Daoy (cell line): ENCODE measurements at regions not wholly inside any gene's neighbourhood (a gene's known extent, or its start where the extent isn't known, plus 50 kb on each side); places are given as distances from the start of the nearest gene placed in this dataset.
"Not testable (repeated sequence)": the region's sequence is repeated elsewhere in the genome, so short reads cannot be mapped to it uniquely, and the experiment has no call there.

ENCODE experiments used
- DNase-seq: peaks from one replicate; pipeline ENCODE4 v3.0.0-alpha.2; 2015; ENCODE audit warnings: low read depth

DNA sequence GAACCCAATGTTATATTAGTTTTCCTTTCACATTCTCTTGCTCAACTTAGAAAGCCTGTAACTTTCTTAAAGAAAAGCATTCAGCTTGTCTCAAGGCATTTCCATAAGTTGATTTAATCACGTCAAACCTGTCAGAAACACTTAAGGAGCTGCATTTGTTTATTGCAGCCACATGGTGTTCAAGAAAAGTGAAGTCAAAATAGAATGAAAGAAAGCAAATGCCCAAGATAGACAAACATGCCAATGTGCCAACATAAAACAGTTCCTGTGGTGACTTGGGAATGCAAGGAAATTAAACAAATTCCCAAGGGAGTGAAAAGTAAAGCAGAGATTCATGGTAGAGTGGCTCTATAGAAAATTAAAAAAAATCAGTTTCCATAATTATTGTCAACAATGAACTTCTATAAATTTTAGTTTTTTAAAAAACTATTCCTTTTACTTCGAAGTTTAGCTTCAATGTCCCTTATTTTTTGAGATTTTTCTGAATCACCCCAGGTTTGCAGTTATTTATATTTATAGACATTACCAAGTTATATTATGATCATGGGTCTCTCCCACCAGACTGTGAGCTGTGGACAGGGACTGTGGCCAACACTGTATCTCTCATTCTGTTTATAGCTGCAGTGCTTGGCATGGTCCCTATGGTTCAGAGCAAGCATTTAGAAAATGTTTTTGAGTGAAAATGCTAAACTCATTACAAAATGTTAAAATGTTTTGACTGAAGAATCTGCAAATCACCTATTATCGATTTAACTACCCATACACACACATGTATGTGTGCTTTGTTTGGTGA, 887.4 kb downstream of the REEP3 start:
- no peak for DNase-seq

DNA sequence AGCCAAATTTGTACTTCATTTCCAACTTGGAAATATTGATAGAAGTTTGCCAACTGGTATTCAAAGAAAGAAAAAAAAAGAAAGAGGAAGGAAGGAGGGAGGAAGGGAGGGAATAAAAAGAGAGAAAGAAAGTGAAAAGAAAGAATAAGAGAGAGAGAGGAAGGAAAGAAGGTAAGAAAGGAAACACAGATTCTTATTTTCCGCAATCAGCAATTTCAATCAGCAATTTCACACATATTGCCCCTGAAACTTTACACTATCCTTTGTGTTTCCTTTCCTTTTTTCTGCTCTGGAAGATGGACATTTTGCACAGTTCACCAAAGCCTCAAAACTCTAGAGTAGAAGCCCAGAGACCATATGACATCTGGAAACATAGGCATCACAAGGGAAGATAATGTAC, 888.1 kb downstream of the REEP3 start:
- no peak for DNase-seq

DNA sequence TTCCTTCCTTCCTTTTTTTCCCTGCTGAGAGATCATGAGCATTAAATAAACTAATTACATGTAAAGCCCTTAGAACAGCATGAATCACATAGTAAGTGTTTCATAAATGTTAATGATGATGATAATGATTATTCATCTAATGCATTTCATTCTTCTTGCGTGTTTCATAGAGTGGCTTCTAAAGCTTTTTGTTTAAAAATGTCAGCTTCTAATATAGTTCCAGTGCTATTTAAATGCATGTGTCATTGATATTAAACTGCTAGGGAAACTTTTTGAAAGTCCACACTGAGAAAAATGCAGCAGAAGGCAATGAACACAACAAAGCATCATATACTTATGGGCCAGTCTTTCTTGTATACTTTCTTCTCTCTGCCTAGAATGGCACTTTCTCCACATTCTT, 894.8 kb downstream of the REEP3 start:
- DNase-seq, result no peak

DNA sequence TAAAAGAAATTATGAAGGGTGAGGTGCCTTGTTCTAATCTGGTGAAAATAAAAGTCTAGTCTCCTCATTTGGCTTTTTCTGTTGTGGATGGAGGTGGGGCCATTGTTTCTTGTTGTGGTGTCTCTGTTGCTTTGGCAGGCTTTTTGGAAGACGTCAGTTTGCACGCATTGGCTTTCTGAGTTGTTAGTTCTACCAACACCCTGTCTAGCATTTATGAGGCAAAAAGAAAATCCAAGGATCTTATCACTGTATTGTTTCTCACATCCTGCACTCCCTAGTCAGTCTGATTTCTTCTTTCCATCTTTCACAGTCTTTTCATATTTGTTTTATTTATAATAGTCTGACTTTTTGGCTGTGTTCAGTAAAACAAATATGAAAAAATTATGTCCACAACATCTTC, 898.3 kb downstream of the REEP3 start:
- DNase-seq, result no peak

DNA sequence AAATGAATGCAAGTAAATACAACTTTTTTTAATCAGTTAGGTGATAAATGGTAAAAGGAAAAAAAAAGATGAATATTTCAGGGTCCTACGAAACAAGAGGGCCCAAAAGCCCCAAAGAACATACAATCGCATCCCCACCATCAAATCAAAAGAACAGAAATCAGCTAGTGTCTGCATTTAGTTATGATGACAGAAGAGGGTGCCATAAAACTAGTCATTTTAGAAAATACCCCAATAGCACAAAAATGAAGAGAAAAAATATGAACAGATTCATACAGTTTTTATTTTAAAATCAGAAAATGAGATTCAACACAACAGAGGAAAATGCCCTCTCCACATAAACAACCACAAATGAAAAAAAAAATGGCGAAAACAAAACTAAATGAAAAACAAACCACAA, 905.5 kb downstream of the REEP3 start:
- DNase-seq, result no peak

DNA sequence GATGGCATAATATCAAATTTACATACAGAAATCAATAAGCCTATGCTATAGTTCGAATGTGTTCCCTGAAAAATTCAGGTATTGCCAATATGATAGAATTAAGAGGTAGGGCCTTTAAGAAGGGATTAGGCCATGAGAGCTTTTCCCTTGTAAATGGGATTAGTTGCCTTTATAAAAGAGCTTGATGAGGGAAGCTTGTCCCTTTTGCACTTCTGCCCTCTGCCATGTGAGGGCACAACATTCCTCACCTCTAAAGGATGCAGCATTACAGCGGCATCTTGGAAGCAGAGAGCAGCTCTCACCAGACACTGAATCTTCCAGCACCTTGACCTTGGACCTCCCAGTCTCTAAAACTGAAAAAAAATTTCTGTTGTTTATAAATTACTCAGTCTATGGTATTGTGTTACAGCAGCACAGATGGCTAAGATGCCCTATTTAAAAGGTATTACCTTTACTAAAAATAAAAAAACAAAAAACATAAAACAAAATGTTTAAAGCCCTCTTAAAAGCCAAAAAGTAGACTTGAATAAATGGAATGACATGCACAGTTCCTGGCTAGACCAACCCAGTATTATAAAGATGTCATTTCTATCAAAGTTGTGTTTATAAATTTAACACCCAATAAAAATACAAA, 909.6 kb downstream of the REEP3 start:
- no peak for DNase-seq

DNA sequence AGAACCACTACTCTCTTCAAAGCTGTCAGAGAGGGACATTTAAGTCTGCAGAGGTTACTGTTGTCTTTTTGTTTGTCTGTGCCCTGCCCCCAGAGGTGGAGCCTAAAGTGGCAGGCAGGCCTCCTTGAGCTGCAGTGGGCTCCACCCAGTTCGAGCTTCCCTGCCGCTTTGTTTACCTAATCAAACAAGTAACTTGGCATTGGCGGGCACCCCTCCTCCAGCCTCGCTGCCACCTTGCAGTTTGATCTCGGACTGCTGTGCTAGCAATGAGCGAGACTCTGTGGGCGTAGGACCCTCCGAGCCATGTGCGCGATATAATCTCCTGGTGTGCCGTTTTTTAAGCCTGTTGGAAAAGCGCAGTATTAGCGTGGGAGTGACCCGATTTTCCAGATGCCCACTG, 920.7 kb downstream of the REEP3 start:
- not testable (repeated sequence) for DNase-seq

DNA sequence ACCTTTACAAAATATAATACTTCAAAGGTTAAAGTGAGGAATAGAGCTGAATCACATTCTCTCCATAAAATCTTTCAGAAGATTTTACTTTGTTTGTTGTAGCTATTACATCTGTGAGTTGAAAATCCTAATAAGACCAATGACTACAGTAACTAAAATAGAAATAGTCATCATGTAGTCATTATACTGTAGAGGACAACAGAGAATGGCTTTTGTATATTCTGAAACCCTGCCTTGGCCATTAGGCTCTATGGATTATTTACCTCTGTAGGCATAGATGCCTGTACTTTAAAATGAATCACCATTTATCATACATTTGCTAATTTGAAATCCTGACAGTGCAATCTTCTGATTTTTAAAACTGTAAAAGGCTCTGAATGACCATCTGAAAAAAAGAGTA, 923.0 kb downstream of the REEP3 start:
- no peak for DNase-seq

DNA sequence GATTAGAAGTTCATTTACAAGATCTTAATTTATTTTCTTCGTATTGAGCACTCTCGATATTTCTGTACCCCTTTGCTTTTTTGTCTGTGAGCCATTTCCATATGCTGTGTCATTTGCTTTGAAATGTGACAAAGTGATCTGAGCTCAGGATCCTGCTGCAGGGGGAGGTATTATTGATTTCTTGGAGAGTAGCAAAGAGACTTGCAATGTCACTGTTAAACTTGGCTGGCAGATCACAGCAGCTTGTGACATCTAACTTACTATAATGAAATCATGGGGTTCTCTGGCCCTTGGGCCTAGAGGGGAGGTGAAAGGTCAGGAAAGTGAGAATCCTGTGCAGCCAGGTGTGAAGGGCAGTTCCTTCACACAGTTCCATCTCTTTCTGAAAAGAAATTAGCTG, 923.4 kb downstream of the REEP3 start:
- DNase-seq, result no peak

DNA sequence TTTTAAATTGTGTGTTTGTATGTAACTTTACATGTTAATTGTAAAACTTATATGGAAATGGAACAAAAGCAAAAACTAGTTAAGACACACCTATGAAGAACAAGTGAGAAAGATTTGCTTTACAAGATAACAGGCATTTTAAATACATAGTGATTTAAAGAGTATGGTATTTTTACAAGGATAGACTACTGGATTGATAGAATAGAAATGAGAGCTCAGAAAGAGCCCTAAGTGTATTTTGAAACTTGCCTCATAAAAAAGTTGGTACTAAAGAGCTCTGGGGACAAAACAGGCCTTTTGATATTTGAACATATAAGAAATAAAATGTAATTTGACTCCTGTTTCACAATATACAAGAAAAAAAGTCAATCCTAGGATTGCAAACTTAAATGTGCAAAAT, 928.4 kb downstream of the REEP3 start:
- no peak for DNase-seq

DNA sequence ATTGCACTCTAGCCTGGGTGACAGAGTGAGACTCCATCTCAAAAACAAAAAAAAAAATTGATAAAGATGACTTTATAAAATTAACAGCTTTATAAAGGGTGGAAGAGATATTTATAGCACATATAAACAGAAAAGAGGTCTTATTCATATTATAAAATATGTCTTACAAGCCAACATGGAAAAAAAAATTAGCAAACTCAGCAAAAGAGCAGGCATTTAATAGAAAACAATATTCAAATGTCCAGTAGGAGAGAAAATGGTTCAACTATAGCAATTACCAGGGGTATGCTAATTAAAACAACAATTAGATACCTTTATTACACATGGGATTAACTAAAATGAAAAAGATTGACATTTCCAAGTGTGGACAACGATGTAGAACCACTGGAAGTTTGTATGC, 929.1 kb downstream of the REEP3 start:
- no peak for DNase-seq

DNA sequence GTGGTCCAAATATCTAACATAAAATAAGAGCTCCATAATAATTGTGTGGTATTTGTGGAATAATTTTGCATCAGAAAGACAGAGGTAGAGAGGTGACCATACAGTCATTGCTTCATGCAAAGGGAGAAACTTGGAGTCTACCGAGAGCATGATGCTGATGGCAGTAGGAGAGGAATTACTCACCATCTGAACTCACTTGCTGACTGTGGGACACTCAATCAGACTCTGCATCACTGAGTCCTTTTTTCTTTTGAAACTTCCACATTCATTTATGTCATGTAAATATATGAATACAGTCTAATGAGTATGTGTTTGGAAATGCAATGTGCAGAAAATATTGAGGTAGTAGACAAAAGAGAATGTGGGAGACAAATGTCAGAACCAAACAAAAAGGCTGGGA, 933.8 kb downstream of the REEP3 start:
- DNase-seq, result no peak

DNA sequence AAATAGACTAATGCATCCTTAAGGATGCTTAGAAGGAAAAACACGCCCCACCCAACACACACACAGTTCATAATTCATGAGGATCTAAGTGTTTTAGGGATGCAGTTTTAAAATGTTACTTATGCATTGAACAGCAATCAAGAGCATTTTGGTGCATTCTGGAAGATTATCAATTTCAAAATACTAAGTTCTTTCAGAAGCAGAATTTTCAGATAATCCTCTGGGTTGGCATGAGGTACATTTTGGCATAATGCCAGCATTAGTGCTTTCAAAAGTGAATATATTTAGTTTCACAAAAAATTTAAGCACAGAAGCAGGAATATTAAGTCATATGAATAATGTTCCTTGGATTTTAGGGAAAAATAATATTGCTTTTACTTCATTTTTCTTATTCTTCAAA, 937.1 kb downstream of the REEP3 start:
- no peak for DNase-seq

DNA sequence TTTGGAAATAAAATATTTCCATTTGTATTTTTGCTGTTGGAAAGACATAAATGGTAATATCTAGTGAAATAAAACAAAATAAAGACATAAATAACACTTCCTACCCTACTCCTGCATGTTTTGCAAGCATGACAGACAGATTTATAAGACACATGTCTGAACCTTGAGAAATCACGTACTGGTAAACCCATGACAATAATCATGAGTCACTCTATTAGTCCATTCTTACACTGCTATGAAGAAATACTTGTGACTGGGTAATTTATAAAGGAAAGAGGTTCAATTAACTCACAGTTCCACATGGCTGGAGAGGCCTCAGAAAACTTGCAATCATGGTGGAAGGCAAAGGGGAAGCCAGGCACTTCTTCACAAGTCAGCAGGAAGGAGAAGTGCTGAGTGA, 942.2 kb downstream of the REEP3 start:
- DNase-seq, result no peak

DNA sequence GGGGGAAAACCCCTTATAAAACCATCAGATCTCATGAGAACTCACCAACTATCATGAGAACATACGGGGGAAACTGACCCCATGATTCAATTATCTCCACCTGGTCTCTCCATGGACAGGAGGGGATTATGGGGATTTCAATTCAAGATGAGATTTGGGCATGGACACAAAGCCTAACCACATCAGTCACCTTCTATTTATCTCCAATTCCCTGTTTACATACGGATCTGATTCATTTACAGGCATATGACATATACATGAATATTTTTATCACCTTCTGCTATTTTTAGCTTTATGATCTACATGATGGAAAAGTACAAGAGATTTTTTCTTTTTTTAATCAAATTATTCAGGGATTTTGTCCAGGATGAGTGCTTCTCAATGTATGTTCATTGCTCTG, 944.5 kb downstream of the REEP3 start:
- DNase-seq, result no peak

DNA sequence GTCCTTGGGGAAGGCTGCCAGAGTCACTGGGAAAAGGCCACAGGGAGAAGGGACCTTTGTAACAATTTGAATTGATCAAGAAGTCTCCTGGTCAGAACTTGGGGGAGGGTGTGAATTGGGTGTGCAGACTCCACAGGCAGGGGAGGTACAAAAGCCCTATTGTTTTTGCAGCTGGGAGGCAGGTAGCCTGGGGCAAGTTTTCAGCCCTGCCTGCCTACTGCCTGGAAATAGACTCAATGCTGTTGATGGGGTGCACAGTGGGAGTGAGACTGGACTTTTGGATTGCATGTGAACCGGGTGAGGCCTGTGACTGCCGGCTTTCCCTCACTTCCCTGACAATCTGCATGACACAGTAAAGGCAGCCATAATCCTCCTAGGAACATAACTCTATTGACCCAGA, 947.0 kb downstream of the REEP3 start:
- no peak for DNase-seq

DNA sequence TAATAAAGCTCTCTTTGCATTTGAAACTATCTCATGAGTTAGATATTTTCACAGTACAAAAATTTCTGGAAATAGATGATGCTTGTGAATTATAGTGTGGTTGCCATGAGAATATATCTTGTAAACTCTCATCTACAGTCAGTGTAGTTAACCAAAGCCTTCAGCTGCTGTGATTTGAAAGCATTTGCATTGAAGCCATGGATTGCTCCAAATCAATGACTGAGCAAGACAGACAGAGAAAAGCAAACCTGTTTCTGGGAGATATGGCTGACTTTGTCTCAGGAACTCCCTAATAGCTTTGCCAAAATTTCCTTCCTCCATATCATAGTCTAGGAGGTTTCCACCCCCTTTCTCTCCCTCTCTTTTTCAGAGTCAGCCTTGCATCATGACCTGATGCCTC, 955.3 kb downstream of the REEP3 start:
- no peak for DNase-seq

DNA sequence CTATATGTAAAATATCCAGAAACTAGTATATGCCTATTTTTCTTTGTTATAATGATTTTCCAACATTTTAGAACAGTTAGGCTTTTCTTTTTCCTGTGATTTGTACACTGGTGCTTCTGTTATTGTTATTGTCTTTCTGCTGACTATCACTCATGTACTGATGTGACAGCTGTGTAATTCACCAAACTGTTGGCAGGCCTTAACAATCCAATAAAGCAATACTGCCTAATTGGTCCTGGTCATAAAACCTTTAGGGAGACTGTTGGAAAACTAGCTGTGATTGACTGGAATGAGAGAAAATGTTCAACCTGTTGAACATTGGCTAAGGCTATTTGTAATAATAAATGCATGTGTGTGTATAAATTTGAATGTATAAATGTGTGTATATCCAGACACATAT, 956.6 kb downstream of the REEP3 start:
- DNase-seq, result no peak

DNA sequence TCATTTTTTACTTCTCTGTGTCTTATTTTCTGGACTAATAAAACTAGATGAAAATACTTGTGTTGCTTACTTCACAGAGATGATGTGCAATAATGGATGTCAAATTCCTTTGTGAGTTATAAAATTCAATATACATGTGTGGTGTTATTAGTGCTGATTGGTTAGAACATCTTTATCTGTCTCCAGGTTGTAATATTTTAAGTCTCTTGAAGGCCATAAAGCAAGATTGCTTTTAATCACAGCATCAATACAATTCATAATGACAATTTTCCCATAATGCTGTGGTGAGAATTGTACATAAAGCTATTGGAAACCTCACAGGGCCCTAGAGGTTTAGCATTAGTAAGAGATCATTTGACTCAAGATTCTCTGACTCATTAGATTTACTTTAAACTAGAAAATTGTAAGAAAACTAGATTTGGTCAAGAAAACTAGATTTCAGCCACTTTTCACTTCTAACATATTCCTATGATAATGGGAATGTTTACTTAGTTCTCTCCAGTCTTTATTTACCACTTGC, 963.7 kb downstream of the REEP3 start:
- no peak for DNase-seq

DNA sequence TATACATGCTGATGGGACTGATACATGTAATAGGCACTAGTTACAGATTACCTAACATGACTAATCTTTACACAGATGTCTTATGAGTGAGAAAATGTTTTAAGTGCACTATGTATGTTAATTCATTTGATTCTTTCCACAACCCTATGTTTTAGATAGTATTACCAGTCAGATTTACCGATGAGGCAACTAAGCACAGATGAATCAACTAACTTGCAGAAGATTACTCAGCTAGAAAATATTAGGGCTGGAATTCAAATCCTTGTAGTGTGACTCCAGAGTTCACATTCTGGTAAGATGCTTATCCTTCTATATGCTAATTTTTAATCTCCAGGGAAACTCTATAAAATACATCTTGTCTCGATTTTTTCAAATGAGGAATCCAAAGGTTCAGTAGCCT, 964.9 kb downstream of the REEP3 start:
- DNase-seq, result no peak

DNA sequence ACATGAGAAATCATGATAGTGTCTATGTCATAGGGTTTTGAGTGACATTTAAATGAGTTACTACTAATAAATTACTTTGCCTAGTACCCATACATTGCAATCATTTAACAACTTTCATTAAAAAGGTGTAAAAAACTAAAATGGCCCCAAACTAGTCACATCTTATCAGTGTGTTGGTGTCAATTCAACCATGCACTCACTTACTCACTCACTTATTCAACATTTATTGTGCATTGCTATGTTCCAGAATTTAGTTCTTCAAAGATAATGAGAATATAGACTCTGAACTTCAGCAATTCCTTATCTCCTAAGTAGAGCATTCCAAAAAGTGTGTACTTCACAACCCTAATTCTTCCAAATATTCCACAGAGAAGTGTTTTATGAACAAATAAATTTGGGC, 965.7 kb downstream of the REEP3 start:
- DNase-seq, result no peak

DNA sequence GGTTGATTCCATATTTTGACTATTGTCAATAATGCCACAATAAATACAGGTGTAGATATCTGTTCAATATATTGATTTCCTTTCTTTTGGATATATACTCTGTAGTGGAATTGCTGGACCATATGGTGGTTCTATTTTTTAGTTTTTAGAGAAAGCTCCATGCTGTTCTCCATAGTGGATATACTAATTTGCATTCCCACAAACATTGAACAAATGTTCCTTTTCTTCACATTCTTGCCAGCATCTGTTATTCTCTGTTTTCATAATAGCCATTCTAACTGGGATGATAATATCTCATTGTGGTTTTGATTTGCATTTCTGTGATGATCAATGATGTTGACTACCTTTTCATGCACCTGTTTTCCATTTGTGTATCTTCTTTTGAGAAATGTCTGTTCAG, 973.7 kb downstream of the REEP3 start:
- DNase-seq, result no peak

DNA sequence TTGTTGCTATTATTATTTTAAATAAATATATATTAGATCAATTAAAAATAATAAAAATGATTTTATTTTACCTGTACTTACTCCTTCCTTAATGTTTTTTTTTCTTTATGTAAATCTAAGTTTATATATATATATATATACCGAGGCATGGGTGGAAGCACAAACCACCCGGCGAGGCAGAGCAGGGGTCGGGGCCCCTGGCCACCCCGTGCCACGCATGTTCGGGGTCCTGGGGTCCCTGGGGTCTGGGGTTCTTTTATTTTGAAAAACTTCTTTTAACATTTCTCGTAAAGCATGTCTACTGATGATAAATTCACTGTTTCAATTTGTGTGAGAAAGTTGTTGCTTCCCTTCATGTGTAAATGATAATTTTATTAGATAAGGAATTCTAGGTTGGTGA, 976.1 kb downstream of the REEP3 start:
- no peak for DNase-seq

DNA sequence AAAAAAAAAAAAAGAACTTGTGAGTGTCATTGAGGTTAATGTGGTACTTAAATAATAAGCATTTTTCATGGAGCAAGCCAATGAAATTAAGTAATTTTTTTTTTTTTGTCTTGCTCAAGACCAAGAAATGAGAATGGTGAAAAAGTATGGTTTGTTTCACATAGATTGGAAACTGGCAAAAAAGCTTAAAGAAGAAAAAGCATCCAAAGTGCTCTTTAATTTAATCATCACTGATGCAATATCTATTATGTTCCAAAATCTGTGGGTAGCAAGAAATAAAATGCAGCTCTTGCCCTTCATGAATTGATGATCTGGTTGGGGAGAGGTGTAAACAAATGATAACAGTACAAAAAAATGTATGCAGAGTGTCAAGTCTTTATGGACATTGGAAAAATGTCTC, 980.6 kb downstream of the REEP3 start:
- DNase-seq, result no peak
